GM20431 (cell line): ENCODE measurements at regions not wholly inside any gene's neighbourhood (a gene's known extent, or its start where the extent isn't known, plus 50 kb on each side); places are given as distances from the start of the nearest gene placed in this dataset.
"Not testable (repeated sequence)": the region's sequence is repeated elsewhere in the genome, so short reads cannot be mapped to it uniquely, and the experiment has no call there.

ENCODE experiments used
- in situ Hi-C: fragments of 300-500 bp; cut with MseI, MboI; formaldehyde crosslinking; loops from one replicate; pipeline ENCODE4 v1.15.0; 2020; ENCODE audit warnings: low sequenced_read_pairs; ENCODE audit not compliant: unreplicated experiment

DNA sequence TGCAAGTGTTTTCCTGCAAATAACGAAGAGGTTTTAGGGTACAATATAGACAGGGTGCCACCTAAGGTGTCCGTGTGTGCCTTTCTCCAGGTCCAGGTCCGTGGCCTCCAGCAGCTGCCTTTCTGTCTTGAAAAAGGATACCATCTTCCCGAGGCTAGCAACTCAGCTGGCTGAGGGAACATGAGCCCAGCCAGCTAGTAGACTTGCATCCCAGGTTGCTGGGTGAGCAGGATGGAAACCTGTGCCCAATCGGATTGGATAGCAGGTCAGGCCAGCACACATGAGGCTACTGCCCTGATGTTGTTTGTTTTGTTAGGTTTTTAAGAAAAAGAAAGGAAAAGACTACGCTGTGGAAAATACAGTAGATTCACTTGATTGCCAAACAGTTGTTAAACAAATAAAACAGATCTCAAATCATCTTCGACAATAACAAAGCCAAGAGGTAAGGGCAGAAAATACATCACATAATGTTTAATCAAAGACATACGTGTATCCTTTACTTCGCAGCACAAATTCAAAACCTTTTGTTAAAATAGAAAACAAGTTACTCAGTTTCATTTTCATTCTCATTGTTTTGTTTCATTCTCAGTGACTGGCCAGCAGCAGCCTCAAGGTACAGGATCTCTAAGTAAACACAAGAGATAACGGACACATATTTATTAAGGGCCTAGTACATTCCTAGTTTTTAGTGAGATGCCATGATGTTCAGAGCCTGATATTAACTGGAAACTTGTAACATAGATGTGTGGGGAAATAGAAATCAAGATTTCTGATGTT, 661.2 kb upstream of the NR2F2 start:
- in situ Hi-C loops: no loop called here

DNA sequence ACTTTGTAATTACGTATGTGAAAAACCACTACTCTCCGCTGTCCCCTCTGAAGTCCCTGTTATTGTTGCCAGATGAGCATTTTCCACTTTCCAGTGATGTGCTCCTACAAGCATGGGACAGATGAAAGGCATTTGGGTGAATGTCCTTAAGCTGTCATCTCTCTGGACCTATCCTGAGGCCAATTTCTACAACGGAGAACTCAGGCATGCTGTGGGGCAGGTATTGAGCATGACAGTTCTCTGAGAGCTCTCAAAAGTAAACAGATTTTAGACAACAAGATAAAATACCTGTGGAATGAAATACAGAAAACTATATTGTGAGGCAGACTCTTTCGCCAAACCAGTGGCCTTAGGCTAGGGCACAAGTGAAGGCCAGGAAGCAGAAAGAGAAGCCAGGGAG, 656.5 kb upstream of the NR2F2 start:
- in situ Hi-C loops: no loop called here

DNA sequence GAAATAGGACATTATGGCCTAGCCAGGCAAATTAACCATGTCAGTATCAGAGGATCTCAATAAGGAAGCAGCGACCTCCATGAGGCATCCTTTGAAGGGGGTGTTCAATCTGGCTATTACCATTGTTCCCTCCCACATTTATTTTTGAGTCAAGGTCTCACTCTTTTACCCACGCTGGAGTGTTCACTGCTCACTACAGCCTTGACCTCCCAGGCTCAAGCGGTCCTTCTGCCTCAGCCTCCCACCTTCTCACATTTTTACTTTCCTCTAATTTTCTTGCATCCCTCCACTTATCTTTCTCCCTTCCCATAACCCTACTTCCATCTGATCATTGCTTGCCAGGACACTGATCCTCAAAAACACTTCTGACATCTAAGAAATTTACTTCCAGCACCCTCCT, 654.0 kb upstream of the NR2F2 start:
- in situ Hi-C loops: no loop called here

DNA sequence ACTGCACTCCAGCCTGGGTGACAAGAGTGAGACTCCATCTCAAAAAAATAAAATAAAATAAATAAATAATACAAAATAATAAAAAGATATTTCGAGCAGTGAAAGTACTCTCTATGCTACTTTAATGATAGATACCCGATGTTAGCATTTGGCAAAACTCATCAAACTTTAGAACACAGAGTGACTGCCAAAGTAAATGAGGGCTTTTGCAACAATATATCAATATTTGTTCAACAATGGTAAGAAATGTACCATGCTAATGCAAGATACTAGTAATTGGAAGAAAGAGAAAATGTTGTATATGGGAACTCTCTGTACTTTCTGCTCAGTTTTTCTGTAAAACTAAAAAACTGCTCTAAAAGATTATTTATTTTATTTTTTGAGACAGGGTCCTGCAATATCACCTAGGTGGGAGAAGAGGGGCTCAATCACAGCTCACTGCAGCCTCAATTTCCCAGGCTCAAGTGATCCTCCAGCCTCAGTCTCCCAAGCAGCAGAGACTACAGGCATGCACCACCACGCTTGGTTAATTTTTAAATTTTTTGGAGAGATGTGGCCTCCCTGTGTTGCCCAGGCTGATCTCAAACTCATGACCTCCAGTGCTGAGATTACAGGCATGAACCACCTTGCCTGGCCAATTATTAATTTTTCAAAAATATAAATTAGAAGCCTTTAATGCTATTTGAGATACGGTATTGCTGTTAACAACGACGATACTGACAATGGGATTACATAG, 650.5 kb upstream of the NR2F2 start:
- in situ Hi-C loops: no loop called here

DNA sequence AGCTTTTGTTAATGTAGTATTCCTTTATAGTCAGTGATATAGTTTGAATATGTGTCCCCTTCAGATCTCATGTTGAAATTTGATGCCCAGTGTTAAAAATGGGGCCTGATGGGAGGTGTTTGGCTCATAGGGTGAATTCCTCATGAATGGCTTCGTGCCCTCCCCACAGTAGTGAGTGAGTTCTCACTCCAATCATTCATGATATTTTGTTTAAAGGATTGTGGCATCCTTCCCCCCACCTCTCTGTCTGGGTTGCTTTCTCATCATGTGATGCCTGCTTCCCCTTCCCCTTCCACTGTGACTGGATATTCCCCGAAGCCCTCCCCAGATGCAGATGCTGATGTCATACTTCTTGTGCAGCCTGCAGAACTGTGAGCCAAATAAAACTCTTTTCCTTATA, 649.8 kb upstream of the NR2F2 start:
- in situ Hi-C loops: no loop called here

DNA sequence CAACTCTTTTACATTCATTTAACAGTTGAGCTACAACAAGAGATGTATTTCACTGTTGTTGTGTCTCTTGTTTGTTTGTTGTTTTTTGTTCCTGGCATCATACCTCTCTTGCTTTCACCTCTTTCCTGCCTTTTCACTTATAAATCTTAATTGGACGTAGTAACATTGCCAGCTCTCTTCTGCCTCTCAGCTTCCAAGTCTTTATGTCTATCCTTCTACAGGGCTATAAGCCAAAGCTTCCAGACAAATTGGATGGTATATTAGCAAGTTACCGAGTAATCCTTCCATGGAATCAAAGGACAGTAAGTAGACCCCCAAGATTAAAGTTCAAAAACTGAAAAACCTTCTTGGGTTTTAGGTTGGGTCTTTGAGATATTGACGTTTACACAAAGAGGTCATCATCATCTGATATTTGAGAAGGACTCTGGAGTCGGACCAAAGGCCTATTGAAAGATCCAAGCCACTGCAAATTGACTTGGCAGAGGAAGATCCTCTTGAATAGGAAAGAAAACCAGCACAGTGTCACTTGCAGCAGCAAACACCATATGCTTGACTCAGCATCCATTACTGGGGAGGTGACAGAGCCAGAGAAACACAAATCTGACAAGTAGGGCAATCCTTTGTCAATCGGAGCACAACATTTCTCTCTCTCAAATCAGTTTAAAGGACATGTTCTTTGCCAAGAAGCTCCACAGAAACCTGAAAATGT, 648.5 kb upstream of the NR2F2 start:
- in situ Hi-C loops: no loop called here

DNA sequence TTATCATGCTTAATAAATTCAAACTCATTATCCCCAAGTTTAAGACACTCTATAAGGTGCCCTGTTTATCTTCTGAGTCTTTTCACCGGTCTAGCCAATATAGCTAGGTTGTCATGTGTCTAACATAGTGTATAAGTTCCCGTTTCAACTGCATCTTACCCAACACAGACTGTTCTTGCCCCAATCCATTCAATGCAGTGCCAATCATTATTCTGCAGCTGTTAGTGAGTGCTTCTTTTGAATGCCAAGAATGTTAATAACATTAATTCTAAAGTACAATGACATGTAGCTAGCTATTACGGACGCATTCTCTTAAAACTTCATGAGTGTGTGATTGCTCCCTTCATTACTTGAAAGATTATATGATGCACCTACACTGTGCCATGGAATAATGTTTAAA, 646.4 kb upstream of the NR2F2 start:
- in situ Hi-C loops: no loop called here

DNA sequence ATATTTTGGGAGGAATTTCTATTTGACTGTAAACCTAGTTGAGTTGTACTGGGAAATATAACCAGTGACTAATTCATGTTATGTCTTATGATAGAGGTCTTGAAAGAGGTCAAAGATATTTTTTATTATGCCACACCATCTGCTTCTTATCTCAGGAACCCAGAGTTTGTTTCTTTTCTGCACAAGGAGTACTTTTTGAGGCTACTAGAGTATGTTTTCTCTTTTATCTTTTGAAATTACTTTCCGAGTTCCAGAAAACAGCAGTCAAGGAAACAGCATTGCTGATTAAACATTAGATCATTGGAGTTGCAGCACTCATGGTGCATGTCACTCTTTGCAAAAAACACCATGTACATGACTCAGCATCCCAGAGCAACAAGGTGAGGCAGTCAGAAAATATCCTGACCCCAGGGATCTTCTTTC, 645.8 kb upstream of the NR2F2 start:
- in situ Hi-C loops: no loop called here

DNA sequence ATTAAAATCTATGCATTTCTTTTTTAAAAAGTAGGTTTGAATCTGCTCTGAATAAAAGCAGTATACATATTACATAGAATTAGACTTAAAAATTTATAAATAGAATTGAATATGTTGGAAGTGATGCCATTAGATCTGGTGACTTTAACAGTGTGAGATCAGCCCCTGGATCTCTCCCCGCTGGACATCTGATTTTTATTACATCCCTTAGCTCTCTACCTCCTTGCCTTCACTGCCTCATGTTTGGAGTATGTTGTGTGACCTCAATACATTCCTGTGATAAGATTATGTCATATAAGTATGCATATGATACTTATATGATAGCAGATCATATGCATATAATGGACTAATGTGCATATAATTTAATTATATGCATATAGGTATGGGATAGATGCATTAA, 643.4 kb upstream of the NR2F2 start:
- in situ Hi-C loops: no loop called here

DNA sequence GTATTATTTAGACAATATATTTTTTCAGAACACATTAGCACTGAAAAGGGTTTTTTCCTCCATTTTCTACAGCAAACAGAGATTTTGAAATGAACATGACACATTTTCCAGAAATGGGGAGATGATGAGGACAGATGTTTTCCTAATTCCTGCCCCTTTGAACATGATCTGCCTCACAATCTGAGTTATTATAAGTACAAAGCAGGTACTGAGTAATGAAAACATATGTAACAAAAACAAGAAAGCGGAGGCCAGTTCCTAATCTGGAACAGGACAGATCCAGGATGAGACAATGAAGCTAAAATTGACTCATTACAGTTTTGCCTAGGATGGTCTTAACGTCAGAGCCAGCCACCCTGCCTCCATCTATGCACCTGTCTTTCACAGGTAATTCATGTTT, 642.8 kb upstream of the NR2F2 start:
- in situ Hi-C loops: no loop called here

DNA sequence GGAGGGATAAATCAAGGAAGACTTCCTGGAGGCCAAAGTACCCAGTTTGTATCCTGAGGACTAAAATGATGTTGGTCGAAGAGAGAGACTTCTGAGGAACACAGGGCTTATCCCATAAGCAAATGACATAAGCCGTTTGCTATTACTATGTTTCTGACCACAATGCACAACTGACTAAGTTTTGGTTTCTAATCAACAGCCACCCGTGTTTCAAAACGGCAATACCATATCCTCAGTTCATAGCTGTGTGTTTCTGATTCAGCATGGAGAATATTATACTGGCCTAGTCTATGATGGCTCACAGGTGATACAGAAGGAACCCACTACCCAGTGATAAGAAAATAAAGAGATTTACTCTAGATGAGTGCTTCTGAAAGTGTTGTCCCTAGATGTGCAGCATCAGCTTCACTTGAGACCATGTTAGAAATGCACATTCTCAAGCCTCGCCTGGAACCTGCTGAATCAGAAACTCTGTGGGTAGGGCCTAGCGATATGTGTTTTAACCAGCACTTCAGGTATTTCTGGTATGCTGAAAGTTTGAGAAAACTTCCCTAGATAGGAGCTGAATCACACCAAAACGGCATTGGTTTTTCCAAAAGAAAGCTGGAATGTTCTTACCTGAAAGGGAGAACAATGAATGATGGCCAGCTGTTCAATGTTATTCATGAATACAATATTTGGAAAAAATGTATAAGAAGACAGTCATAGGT, 639.7 kb upstream of the NR2F2 start:
- in situ Hi-C loops: no loop called here

DNA sequence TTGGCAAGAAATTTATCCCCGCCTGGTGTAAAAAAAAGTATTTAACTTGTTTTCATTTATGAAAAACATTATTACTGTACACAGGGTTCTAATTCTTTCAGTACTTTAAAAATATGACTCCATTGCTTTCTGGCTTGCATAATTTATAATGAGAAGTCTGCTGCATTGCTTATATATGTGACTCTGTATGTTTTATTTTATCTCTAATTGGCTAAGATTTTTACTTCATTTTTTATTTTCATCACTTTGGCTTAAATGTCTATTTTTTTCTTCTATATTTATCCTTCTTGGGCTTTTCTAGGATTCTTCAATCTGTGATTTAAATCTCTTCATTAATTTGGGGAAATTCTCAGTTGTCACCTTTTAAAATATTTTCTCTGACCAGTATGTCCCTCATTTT, 636.6 kb upstream of the NR2F2 start:
- in situ Hi-C loops: no loop called here

DNA sequence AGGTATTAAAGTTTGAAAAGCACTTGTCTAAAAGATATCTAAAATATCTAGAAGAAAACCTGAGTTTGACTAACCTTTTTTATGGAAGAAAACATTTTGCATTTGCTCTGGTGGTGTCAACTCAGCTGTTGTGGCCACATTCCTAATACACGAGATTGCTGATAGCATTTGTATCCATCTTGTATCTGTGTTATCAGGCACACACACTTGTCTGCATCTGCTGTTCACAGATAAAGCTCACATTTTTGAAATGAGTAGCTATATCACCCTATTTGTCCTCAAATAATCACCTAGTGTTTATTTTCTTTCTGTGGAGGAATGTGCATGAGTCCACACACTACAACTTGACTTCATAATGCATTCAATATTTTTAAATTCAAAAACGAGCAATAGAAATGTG, 632.3 kb upstream of the NR2F2 start:
- in situ Hi-C loops: no loop called here

DNA sequence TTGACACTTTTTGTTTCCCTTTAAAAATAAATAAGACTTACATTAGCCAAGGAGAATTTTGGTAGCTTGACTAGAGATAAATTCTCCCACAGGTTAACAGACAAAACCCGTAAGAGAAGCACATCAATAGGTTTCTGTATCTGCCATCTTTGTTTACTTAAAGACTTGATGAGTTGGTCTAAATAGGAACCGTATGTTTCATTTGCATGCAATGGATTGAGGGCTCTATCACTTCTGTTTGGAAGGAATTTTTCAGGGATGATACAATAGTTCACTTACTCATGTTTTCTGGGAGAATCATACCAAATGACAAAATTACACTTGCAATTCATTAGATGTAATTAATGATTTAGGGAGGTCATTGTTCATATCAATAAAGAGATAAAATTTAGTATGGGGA, 631.5 kb upstream of the NR2F2 start:
- in situ Hi-C loops: no loop called here

DNA sequence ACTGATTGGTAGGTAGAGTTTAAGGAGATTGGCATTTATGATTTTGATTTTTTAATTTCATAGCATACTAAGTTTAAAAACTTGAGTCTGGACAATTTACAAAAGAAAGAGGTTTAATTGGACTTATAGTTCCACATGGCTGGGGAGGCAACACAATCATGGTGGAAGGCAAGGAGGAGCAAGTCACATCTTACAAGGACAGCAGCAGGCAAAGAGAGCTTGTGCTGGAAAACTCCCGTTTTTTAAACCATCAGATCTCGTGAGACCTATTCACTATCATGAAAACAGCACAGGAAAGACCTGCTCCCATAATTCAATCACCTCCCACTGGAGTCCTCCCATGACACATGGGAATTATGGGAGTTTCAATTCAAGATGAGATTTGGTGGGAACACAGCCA, 630.9 kb upstream of the NR2F2 start:
- in situ Hi-C loops: no loop called here

DNA sequence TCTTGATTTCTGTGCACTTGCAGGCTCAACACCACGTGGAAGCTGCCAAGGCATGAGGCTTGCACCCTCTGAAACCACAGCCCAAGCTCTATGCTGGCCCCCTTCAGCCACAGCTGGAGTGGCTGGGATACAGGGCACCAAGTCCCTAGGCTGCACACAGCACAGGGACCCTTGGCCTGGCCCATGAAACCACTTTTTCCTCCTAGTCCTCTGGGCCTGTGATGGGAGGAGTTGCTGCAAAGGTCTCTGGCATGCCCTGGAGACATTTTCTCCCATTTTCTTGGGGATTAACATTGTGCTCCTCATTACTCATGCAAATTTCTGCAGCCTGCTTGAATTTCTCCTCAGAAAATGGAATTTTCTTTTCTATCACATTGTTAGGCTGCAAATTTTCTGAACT, 629.8 kb upstream of the NR2F2 start:
- in situ Hi-C loops: not testable (repeated sequence)

DNA sequence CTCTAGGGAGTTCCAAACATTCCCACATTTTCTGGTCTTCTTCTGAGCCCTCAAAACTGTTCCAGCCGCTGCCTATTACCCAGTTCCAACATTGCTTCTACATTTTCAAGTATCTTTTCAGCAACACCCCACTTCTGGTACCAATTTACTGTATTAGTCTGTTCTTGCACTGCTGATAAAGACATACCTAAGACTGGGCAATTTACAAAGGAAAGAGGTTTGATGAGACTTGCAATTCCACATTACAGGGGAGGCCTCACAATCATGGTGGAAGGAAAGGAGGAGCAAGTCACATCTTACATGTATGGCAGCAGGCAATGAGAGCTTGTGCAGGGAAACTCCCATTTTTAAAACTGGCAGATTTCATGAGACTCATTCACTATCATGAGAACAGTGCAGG, 629.1 kb upstream of the NR2F2 start:
- in situ Hi-C loops: no loop called here

DNA sequence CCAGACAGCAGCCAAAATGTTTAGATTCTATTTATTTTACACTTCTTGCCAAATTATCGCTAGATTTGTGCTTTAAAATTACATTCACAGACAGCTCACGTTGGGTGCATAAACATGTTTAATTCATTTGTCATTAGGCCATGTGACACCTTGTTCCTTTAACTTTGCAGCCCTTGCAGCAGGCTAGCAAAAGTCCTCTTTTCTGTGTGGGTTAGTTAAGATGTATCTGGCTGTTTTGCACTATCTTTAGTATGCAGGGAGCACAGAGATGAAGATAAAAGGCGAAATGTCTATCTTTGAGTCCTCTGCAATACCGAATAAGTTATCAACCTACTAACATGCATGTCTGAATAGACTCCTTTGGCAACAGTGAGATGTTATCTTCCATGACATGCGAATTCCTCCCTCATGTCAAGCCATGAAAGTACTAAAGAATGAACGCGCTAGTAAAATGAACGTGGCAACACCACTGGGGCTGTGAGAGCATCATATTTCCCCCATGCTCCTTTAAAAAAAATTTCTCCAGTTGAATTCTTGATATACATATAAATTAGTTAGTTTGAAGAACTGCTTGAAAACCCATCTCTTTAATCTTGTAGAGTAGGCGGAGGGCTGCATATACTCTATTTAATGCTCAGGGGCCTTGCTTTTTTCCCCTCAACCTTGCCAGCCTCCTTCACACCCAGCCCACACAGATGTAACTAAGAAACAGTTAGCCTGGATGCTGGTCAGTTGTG, 620.4 kb upstream of the NR2F2 start:
- in situ Hi-C loops: no loop called here

DNA sequence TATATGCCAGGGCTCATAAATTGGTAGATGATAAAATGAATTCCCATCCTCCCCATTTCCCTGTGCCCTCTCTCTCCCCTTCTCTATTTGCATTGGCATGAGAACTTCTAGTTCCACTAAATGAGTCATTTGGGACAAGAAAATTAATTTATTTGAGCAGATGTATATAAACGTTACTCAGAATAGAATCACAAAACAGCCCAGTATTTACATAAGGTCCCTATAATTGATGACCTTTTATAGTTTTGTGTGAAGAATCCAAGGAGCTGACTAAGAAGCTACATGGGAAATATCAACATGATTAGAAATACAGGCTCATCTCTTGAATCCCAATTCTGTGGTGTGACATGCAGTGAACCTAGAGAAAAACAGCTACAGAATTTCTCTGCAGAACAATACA, 617.7 kb upstream of the NR2F2 start:
- in situ Hi-C loops: no loop called here

DNA sequence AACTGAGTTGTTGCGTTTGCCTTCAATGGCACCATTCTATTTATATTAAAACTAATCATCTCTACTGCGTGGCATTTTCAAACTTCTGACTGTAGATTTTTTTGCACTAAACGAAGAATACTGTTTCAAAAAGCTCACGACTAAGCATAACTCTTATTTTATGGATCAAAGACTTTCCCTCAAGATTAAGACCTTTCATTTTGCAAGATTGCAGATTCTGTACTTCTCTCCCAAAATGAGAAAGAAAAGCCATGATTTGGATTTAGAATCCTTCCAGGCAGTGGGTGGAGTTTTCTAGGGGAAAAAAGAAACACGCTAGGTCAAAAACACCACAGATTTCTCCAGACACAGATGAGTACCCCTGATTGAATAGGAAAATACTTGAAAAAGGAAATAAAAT, 617.2 kb upstream of the NR2F2 start:
- in situ Hi-C loops: no loop called here
